Endodermal cell (in vitro differentiated cells): ENCODE measurements at regions not wholly inside any gene's neighbourhood (a gene's known extent, or its start where the extent isn't known, plus 50 kb on each side); places are given as distances from the start of the nearest gene placed in this dataset.

Experiments used
- DNase-seq: peaks from one replicate; pipeline ENCODE4 v3.0.0-alpha.2; 2017
- H3K27ac ChIP-seq: 2 replicates; pipeline ENCODE4 v1.5.1; 2013; ENCODE audit warnings: mild to moderate bottlenecking, low read depth, low read length, moderate library complexity
- H3K27me3 ChIP-seq: 2 replicates; pipeline ENCODE4 v1.6.1; 2013; ENCODE audit warnings: mild to moderate bottlenecking, low read length, moderate library complexity; ENCODE audit not compliant: insufficient read depth, control insufficient read depth, poor library complexity, severe bottlenecking
- H3K36me3 ChIP-seq: 2 replicates; pipeline ENCODE4 v1.7.0; 2013; ENCODE audit warnings: mild to moderate bottlenecking, low read length, moderate library complexity; ENCODE audit not compliant: control insufficient read depth, insufficient read depth
- H3K4me1 ChIP-seq: one replicate; pipeline ENCODE4 v1.7.0; 2013; ENCODE audit warnings: low read length; ENCODE audit not compliant: control insufficient read depth, insufficient read depth
- H3K4me3 ChIP-seq: 2 replicates; pipeline ENCODE4 v1.5.1; 2013; ENCODE audit warnings: mild to moderate bottlenecking, low read length, moderate library complexity
- H3K9ac ChIP-seq: 2 replicates; pipeline ENCODE4 v1.6.1; 2013; ENCODE audit warnings: mild to moderate bottlenecking, low read length, moderate library complexity; ENCODE audit not compliant: poor library complexity, severe bottlenecking; ENCODE audit errors: extremely low read depth
- H3K9me3 ChIP-seq: 2 replicates; pipeline ENCODE4 v1.6.1; 2013; ENCODE audit warnings: mild to moderate bottlenecking, low read length, moderate library complexity; ENCODE audit not compliant: control insufficient read depth
- H3K27ac Mint-ChIP-seq: 2 replicates; pipeline ENCODE4 v1.8.0; 2020; ENCODE audit warnings: mixed read lengths
- H3K27me3 Mint-ChIP-seq: 2 replicates; pipeline ENCODE4 v1.8.0; 2021; ENCODE audit warnings: mild to moderate bottlenecking, mixed read lengths; ENCODE audit not compliant: insufficient read depth
- H3K36me3 Mint-ChIP-seq: 2 replicates; pipeline ENCODE4 v1.8.0; 2020; ENCODE audit warnings: low read depth, mixed read lengths
- H3K4me1 Mint-ChIP-seq: 2 replicates; pipeline ENCODE4 v1.8.0; 2020; ENCODE audit warnings: mixed read lengths
- H3K4me3 Mint-ChIP-seq: 2 replicates; pipeline ENCODE4 v1.8.0; 2020; ENCODE audit warnings: mild to moderate bottlenecking, moderate library complexity, mixed read lengths
- H3K9me3 Mint-ChIP-seq: 2 replicates; pipeline ENCODE4 v1.8.0; 2020; ENCODE audit warnings: mild to moderate bottlenecking, mixed read lengths
- WGBS, 2 experiments: methylation state at CpG; one replicate each; pipeline versions ENCODE4 v1.1.5 to v1.1.7; 2013; ENCODE audit warnings: missing lambda C conversion rate in 2 of 2, mixed read lengths in 1 of 2; ENCODE audit not compliant: insufficient coverage in 1 of 2, insufficient read length in 1 of 2; 5-methylcytosine and 5-hydroxymethylcytosine counted together
- TF ChIP-seq, protein P1 (sequence below): fragments of 200-600 bp; sonication (generic); conservative IDR thresholded peaks from 2 replicates; pipeline ENCODE4 v1.5.0; 2021; ENCODE audit warnings: antibody characterized with exemption, mild to moderate bottlenecking

GRCh38 chr1:234861761-234862160 is 251.8 kb upstream of the IRF2BP2 start:
- H3K27me3 ChIP-seq, result no peaks in the 10 kb centered on the region
- no peaks in the 10 kb centered on the region for H3K36me3 ChIP-seq
- no peaks in the 10 kb centered on the region for H3K4me1 Mint-ChIP-seq
- no peaks in the 10 kb centered on the region for H3K27me3 Mint-ChIP-seq
- 90 to 93% methylated on average over 3 to 4 of the region's 4 CpGs for WGBS, 2 experiments
- no peak overlapping the region for H3K27ac Mint-ChIP-seq
- no peak overlapping the region for H3K9ac ChIP-seq
- TF ChIP-seq, protein P1, sequence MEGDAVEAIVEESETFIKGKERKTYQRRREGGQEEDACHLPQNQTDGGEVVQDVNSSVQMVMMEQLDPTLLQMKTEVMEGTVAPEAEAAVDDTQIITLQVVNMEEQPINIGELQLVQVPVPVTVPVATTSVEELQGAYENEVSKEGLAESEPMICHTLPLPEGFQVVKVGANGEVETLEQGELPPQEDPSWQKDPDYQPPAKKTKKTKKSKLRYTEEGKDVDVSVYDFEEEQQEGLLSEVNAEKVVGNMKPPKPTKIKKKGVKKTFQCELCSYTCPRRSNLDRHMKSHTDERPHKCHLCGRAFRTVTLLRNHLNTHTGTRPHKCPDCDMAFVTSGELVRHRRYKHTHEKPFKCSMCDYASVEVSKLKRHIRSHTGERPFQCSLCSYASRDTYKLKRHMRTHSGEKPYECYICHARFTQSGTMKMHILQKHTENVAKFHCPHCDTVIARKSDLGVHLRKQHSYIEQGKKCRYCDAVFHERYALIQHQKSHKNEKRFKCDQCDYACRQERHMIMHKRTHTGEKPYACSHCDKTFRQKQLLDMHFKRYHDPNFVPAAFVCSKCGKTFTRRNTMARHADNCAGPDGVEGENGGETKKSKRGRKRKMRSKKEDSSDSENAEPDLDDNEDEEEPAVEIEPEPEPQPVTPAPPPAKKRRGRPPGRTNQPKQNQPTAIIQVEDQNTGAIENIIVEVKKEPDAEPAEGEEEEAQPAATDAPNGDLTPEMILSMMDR, result no peak
- no peak overlapping the region for H3K27ac ChIP-seq
- H3K36me3 Mint-ChIP-seq, result no peaks in the 10 kb centered on the region
- no peak for DNase-seq
- H3K4me3 Mint-ChIP-seq, result no peak overlapping the region
- no peaks in the 10 kb centered on the region for H3K9me3 ChIP-seq
- H3K4me1 ChIP-seq, result no peaks in the 10 kb centered on the region
- H3K4me3 ChIP-seq, result no peak overlapping the region
- peaks cover 8% of the 10 kb centered on the region for H3K9me3 Mint-ChIP-seq

- TF ChIP-seq, protein P1, result no peak
- H3K27me3 Mint-ChIP-seq, result no peaks in the 10 kb centered on the region
- H3K9me3 Mint-ChIP-seq, result peaks cover 8% of the 10 kb centered on the region
- H3K4me3 Mint-ChIP-seq, result no peak overlapping the region
- Histone ChIP-seq H3K9me3 (no peaks in the 10 kb centered on the region), H3K4me1 (no peaks in the 10 kb centered on the region), H3K27ac (no peak overlapping the region), H3K36me3 (no peaks in the 10 kb centered on the region), H3K27me3 (no peaks in the 10 kb centered on the region), H3K9ac (no peak overlapping the region), H3K4me3 (no peak overlapping the region)
- H3K36me3 Mint-ChIP-seq, result no peaks in the 10 kb centered on the region
- WGBS, 2 experiments, result 95 to 100% methylated on average over 1 to 2 of the region's 2 CpGs
- H3K4me1 Mint-ChIP-seq, result no peaks in the 10 kb centered on the region
- no peak overlapping the region for H3K27ac Mint-ChIP-seq
- DNase-seq, result no peak
These were observed 251.1 kb upstream of the IRF2BP2 start for GRCh38 chr1:234861024-234861620.

DNA sequence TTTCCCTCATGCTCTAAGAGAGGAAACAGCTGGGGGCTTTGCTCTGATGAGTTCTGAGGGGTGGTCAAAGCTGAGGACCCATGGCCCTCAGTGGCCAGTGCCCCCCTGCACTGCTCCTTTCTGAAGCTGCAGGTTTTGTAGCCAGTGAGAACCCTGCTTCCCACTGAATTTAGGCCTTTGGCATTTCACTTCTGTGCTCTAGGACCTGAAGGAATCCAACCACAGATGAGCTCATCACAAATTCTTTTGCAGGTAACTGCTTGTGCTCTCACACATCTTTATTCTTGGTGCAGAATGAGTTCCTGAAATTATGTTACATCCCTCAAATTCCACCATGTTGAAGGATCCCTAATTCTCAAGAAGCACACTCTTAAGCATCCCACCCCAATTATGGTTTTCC is 248.7 kb upstream of the IRF2BP2 start:
- Histone ChIP-seq H3K9ac (no peak overlapping the region), H3K4me3 (no peak overlapping the region), H3K4me1 (no peaks in the 10 kb centered on the region), H3K27ac (no peak overlapping the region), H3K27me3 (no peaks in the 10 kb centered on the region), H3K9me3 (no peaks in the 10 kb centered on the region), H3K36me3 (no peaks in the 10 kb centered on the region)
- no peaks in the 10 kb centered on the region for H3K36me3 Mint-ChIP-seq
- peak; percentile 20 for DNase-seq
- no peak overlapping the region for H3K27ac Mint-ChIP-seq
- no peaks in the 10 kb centered on the region for H3K4me1 Mint-ChIP-seq
- H3K4me3 Mint-ChIP-seq, result no peak overlapping the region
- H3K27me3 Mint-ChIP-seq, result no peaks in the 10 kb centered on the region
- TF ChIP-seq, protein P1, result no peak
- H3K9me3 Mint-ChIP-seq, result peaks cover 6% of the 10 kb centered on the region
